Stimulated activated naive B cell treated with anti-CD40 and anti-IgM and Interleukin-4, amounts not matched to agents 10 μg/mL and 1 μg/mL and 100 μg/mL, for 72 hours (primary cell): ENCODE measurements at regions not wholly inside any gene's neighbourhood (a gene's known extent, or its start where the extent isn't known, plus 50 kb on each side); places are given as distances from the start of the nearest gene placed in this dataset.

Experiments
- ATAC-seq, 2 donors: fragments of 150-1000 bp; cut with Tn5 transposase; replicated peaks; 2 replicates each; pipeline ENCODE4 v1.10.0; 2021; ENCODE audit warnings: moderate library complexity in 1 of 2
- DNase-seq: peaks from one replicate; pipeline ENCODE4 v3.0.0; 2021
- H3K27ac Mint-ChIP-seq: one replicate; pipeline ENCODE4 v1.8.0; 2022; ENCODE audit warnings: mild to moderate bottlenecking, mixed read lengths
- H3K27me3 Mint-ChIP-seq, 2 donors: one replicate each; pipeline ENCODE4 v1.8.0; 2022; ENCODE audit warnings: mixed read lengths in 2 of 2
- H3K36me3 Mint-ChIP-seq, 2 donors: one replicate each; pipeline ENCODE4 v1.8.0; 2022; ENCODE audit warnings: mixed read lengths in 2 of 2, mild to moderate bottlenecking in 1 of 2
- H3K4me1 Mint-ChIP-seq, 2 donors: one replicate each; pipeline ENCODE4 v1.8.0; 2022; ENCODE audit warnings: mixed read lengths in 2 of 2, mild to moderate bottlenecking in 1 of 2
- H3K4me3 Mint-ChIP-seq, 2 donors: one replicate each; pipeline ENCODE4 v1.8.0; 2022; ENCODE audit warnings: mild to moderate bottlenecking in 2 of 2, mixed read lengths in 2 of 2, moderate library complexity in 1 of 2
- H3K9me3 Mint-ChIP-seq, 2 donors: one replicate each; pipeline ENCODE4 v1.8.0; 2022; ENCODE audit warnings: mixed read lengths in 2 of 2, mild to moderate bottlenecking in 1 of 2

- ATAC-seq (no peak), DNase-seq (no peak)
- no peak overlapping the region for H3K4me3 Mint-ChIP-seq
- H3K27ac Mint-ChIP-seq = no peak overlapping the region
- H3K27me3 Mint-ChIP-seq = peaks cover 16 to 38% of the 10 kb centered on the region in 2 donors
- H3K36me3 Mint-ChIP-seq = no peaks in the 10 kb centered on the region
- peaks cover 0 to 2% of the 10 kb centered on the region in 2 donors for H3K9me3 Mint-ChIP-seq
- H3K4me1 Mint-ChIP-seq = no peaks in the 10 kb centered on the region
Observed at GRCh38 chr2:217260441-217261115, 400.7 kb upstream of the TNP1 start.

- Mint-ChIP-seq H3K27ac (no peak overlapping the region), H3K27me3 (peaks cover 30 to 39% of the 10 kb centered on the region in 2 donors)
Observed at GRCh38 chr2:217258170-217258569, 398.3 kb upstream of the TNP1 start.

GRCh38 chr2:217256251-217256650 lies 396.4 kb upstream of the TNP1 start:
- H3K4me3 Mint-ChIP-seq = no peak overlapping the region
- no peak for DNase-seq
- peaks cover 4 to 6% of the 10 kb centered on the region in 2 donors for H3K9me3 Mint-ChIP-seq
- ATAC-seq = no peak
- H3K4me1 Mint-ChIP-seq = no peaks in the 10 kb centered on the region
- H3K36me3 Mint-ChIP-seq = no peaks in the 10 kb centered on the region
- H3K27ac Mint-ChIP-seq = no peak overlapping the region
- peaks cover 33 to 43% of the 10 kb centered on the region in 2 donors for H3K27me3 Mint-ChIP-seq

More at GRCh38 chr2:217258170-217258569, 398.3 kb upstream of the TNP1 start:
- Mint-ChIP-seq H3K4me3 (no peak overlapping the region), H3K9me3 (peaks cover 0 to 3% of the 10 kb centered on the region in 2 donors), H3K36me3 (no peaks in the 10 kb centered on the region), H3K4me1 (no peaks in the 10 kb centered on the region)
- DNase-seq (no peak), ATAC-seq (no peak)

DNA sequence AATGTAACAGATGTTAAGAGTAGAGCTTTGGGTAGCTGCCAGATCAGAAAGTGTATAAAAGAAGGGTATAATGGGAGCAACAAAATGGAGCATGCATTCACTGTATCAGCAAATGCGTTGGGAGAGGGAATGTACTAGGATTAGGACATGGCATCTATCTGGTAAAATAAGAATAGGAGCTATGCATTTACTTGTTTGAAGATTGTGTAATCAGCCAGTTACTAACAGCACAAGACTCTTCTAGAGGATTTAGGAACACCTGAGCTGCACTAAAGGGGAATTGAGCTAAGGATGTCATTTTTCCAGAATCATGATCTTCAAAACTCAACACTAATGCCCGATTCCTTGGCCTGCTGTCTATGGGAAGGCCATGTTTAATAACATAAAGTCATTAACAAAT lies 394.2 kb upstream of the TNP1 start:
- Mint-ChIP-seq H3K27me3 (peaks cover 28 to 37% of the 10 kb centered on the region in 2 donors), H3K27ac (no peak overlapping the region), H3K4me3 (no peak overlapping the region), H3K36me3 (no peaks in the 10 kb centered on the region), H3K9me3 (peaks cover 4% of the 10 kb centered on the region in 2 donors), H3K4me1 (no peaks in the 10 kb centered on the region)
- no peak for ATAC-seq
- DNase-seq = no peak

DNA sequence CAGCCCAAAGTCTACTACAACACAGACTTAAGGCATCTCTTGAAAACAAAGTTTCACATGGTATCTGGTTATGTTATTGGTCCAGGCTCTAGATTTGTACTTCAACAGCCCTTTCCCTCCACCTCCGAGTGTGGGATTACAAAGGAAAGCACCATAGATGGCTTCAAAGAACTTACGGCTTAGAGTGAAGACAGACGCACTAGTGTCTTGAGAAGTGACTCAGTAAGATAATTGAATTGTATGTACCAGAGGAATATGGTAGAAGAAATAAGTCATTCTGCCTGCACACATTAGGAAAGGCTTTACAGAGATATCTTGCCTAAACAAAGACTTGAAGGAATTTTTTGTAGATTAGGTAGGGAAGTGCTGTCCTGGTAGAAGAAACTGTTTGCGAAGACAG lies 392.3 kb upstream of the TNP1 start:
- H3K4me1 Mint-ChIP-seq = no peaks in the 10 kb centered on the region
- no peak for DNase-seq
- H3K4me3 Mint-ChIP-seq = no peak overlapping the region
- no peak for ATAC-seq
- H3K27ac Mint-ChIP-seq = no peak overlapping the region
- peaks cover 27 to 28% of the 10 kb centered on the region in 2 donors for H3K27me3 Mint-ChIP-seq
- H3K36me3 Mint-ChIP-seq = no peaks in the 10 kb centered on the region
- H3K9me3 Mint-ChIP-seq = peaks cover 4% of the 10 kb centered on the region in 2 donors

GRCh38 chr2:217250013-217250524 lies 390.2 kb upstream of the TNP1 start:
- no peaks in the 10 kb centered on the region for H3K4me1 Mint-ChIP-seq

GRCh38 chr2:217249121-217250012 lies 389.5 kb upstream of the TNP1 start:
- DNase-seq (no peak), ATAC-seq (no peak)
- Mint-ChIP-seq H3K27me3 (peaks cover 33 to 36% of the 10 kb centered on the region in 2 donors), H3K4me1 (no peaks in the 10 kb centered on the region), H3K4me3 (no peak overlapping the region), H3K9me3 (peaks cover 4% of the 10 kb centered on the region in 2 donors), H3K36me3 (no peaks in the 10 kb centered on the region), H3K27ac (no peak overlapping the region)

More at GRCh38 chr2:217250013-217250524, 390.2 kb upstream of the TNP1 start:
- ATAC-seq = no peak
- Mint-ChIP-seq H3K27ac (no peak overlapping the region), H3K9me3 (peaks cover 4% of the 10 kb centered on the region in 2 donors), H3K4me3 (no peak overlapping the region), H3K27me3 (peaks cover 33 to 34% of the 10 kb centered on the region in 2 donors), H3K36me3 (no peaks in the 10 kb centered on the region)
- no peak for DNase-seq

GRCh38 chr2:217248312-217248935 lies 388.6 kb upstream of the TNP1 start:
- no peaks in the 10 kb centered on the region for H3K4me1 Mint-ChIP-seq
- peaks cover 29 to 36% of the 10 kb centered on the region in 2 donors for H3K27me3 Mint-ChIP-seq
- peaks cover 4 to 7% of the 10 kb centered on the region in 2 donors for H3K9me3 Mint-ChIP-seq
- peak; percentile 3 for DNase-seq
- H3K36me3 Mint-ChIP-seq = no peaks in the 10 kb centered on the region
- peak; percentile 95 to 97 for ATAC-seq
- H3K27ac Mint-ChIP-seq = no peak overlapping the region
- H3K4me3 Mint-ChIP-seq = no peak overlapping the region

- Mint-ChIP-seq H3K4me1 (no peaks in the 10 kb centered on the region), H3K27me3 (peaks cover 22 to 38% of the 10 kb centered on the region in 2 donors), H3K4me3 (no peak overlapping the region), H3K36me3 (no peaks in the 10 kb centered on the region), H3K9me3 (peaks cover 3 to 7% of the 10 kb centered on the region in 2 donors), H3K27ac (no peak overlapping the region)
- no peak for ATAC-seq
- no peak for DNase-seq
Observed at GRCh38 chr2:217247476-217247875, 387.6 kb upstream of the TNP1 start.

DNA sequence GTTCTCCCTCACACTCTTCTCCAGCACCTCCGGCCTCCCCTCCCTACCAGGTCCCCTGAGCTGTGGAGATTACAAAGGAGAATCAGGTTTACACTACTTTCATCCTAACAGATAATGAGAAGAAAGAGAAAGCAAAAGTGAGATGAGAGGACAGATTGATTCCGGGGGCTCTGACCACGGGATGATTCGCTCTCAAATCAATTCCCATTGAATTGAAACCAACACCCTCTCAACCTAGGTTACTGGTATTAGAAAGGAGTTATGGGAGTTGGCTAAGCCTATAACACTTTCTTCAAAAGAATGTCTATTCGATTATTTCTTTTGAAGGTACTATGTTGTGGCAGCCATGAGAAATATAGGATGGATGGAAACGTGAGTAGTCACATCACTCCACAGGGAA lies 386.2 kb upstream of the TNP1 start:
- DNase-seq = no peak
- H3K27ac Mint-ChIP-seq = no peak overlapping the region
- H3K4me3 Mint-ChIP-seq = no peak overlapping the region
- H3K36me3 Mint-ChIP-seq = no peaks in the 10 kb centered on the region
- peaks cover 18 to 34% of the 10 kb centered on the region in 2 donors for H3K27me3 Mint-ChIP-seq
- ATAC-seq = no peak
- peaks cover 0 to 4% of the 10 kb centered on the region in 2 donors for H3K9me3 Mint-ChIP-seq
- H3K4me1 Mint-ChIP-seq = no peaks in the 10 kb centered on the region

DNA sequence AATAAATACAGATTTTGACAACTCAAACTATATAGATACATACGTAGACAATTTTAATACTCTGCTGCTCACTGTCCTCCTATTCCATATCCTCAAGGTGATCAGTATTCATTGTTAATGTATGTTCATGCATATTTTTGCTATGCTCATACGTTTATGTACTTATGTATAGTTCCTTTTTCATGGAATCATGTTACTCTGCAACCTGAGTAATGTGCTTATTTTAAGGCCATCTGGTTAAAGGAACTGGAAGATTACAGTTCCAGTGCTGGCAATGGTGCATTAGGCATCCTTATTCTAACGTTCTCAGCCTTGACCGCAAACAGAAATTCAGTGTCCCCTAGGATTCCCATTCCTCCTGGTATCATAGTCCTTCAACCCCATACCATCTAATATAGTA lies 385.0 kb upstream of the TNP1 start:
- Mint-ChIP-seq H3K27me3 (peaks cover 27 to 34% of the 10 kb centered on the region in 2 donors), H3K27ac (no peak overlapping the region), H3K4me3 (no peak overlapping the region), H3K9me3 (peaks cover 0 to 4% of the 10 kb centered on the region in 2 donors), H3K36me3 (no peaks in the 10 kb centered on the region), H3K4me1 (no peaks in the 10 kb centered on the region)
- DNase-seq (no peak), ATAC-seq (no peak)

DNA sequence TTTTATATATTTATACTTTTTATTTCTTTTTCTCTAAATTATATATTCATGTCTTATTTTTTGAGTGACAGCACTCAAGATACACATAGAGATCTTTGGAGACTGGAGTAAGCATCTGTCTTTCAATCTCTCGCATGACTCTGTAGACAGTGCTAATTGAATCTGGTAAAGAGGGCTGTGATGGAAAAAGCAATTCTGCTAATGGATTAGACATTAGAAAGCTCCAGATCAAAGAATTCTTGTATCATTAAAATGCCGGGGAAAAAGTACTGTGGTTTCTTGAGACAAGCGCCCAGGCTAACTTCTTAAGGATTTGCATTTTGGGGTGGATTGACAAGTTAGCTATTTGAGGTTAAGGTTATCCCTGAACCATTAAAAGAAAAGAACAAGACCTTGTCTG lies 383.1 kb upstream of the TNP1 start:
- no peak overlapping the region for H3K27ac Mint-ChIP-seq
- peaks cover 38 to 41% of the 10 kb centered on the region in 2 donors for H3K27me3 Mint-ChIP-seq
- no peak overlapping the region for H3K4me3 Mint-ChIP-seq
- no peaks in the 10 kb centered on the region for H3K36me3 Mint-ChIP-seq
- DNase-seq = no peak
- peaks cover 0 to 4% of the 10 kb centered on the region in 2 donors for H3K9me3 Mint-ChIP-seq
- no peak for ATAC-seq
- no peaks in the 10 kb centered on the region for H3K4me1 Mint-ChIP-seq

DNA sequence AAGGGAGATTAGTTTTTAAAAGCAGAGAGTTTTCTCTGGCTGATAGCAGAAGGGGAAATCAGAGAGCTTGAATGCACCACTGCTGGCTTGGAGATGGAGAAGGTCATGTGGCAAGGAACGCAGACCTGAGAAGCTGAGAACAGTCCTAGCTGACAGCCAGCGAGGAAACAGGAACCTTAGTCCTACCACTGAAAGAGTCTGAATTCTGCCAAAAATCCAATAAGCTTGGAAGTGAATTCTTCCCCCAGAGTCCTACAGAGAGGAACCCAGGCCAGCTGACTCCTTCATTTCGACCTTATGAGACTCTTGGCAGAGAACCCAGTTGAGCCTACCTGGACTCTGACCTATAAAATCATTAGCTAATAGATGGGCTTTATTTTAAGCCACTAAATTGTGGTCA lies 371.9 kb upstream of the TNP1 start:
- no peak for DNase-seq

DNA sequence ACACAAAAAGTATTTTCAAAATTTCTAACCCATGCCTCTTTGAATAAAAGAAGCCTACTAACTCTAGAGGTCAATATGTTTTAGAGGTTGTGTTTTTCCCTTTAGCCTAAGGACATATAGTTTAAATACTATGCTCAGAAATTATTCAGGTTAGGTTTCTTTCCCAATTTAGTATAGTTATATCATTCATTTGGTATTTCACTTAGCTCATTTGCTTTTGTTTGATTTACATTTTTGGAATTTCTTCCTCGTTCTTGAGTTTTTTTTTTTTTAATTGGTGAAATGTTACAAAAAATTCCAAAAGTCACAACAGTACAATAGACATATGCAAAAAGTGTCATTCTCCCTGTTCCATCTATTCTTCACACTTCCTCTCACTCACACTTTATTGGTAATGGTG lies 371.3 kb upstream of the TNP1 start:
- Mint-ChIP-seq H3K27ac (no peak overlapping the region), H3K36me3 (no peaks in the 10 kb centered on the region)

More for the DNA sequence above, 371.9 kb upstream of the TNP1 start:
- no peak for ATAC-seq
- H3K27me3 Mint-ChIP-seq = peaks cover 58 to 75% of the 10 kb centered on the region in 2 donors
- H3K4me3 Mint-ChIP-seq = no peak overlapping the region
- no peak overlapping the region for H3K27ac Mint-ChIP-seq
- no peaks in the 10 kb centered on the region for H3K4me1 Mint-ChIP-seq
- H3K36me3 Mint-ChIP-seq = no peaks in the 10 kb centered on the region
- peaks cover 6 to 13% of the 10 kb centered on the region in 2 donors for H3K9me3 Mint-ChIP-seq

More for the DNA sequence above, 371.3 kb upstream of the TNP1 start:
- H3K4me1 Mint-ChIP-seq = no peaks in the 10 kb centered on the region
- H3K9me3 Mint-ChIP-seq = peaks cover under 1 to 8% of the 10 kb centered on the region in 2 donors
- no peak overlapping the region for H3K4me3 Mint-ChIP-seq
- DNase-seq (no peak), ATAC-seq (no peak)
- peaks cover 53 to 70% of the 10 kb centered on the region in 2 donors for H3K27me3 Mint-ChIP-seq
